Panc1 (cell line): ENCODE measurements at regions not wholly inside any gene's neighbourhood (a gene's known extent, or its start where the extent isn't known, plus 50 kb on each side); places are given as distances from the start of the nearest gene placed in this dataset.

ENCODE experiments used
- ATAC-seq: fragments of 200-7000 bp; cut with Tn5 transposase; 2 replicates; pipeline ENCODE4 v1.9.1; 2020; ENCODE audit warnings: mild to moderate bottlenecking, moderate library complexity
- BruUV-seq: library from RNA; stranded (reverse); fragments of 400-500 nt; replicated peaks from 2 replicates; lab custom pipeline; 2021; lab: Mats Ljungman, UMichigan
- CTCF ChIA-PET: fragments of 300-600 bp; sonication (Branson Sonifier 250); formaldehyde crosslinking; loops from one replicate; lab custom pipeline; 2022; ENCODE audit warnings: antibody characterized with exemption; lab: Charles Lee
- POLR2A ChIA-PET: fragments of 300-600 bp; sonication (Branson Sonifier 250); formaldehyde crosslinking; loops from one replicate; lab custom pipeline; 2022; ENCODE audit warnings: antibody characterized with exemption; lab: Charles Lee
- DNase-seq: peaks from one replicate; pipeline ENCODE4 v3.0.0-alpha.2; 2010; ENCODE audit warnings: low read depth, low spot score
- H3K27ac ChIP-seq: 2 replicates; pipeline ENCODE4 v1.5.1; 2011; ENCODE audit warnings: mild to moderate bottlenecking, low read length, inconsistent platforms
- H3K27me3 ChIP-seq: fragments of 200-500 bp; sonication (Bioruptor generic); 2 replicates; pipeline ENCODE4 v1.6.0; 2014; ENCODE audit warnings: low read length, inconsistent platforms; ENCODE audit not compliant: control insufficient read depth, insufficient read depth
- H3K36me3 ChIP-seq: fragments of 200-500 bp; sonication (Bioruptor generic); 2 replicates; pipeline ENCODE4 v1.5.1; 2014; ENCODE audit warnings: inconsistent platforms, mild to moderate bottlenecking, low read length, moderate library complexity; ENCODE audit not compliant: control insufficient read depth, insufficient read depth
- H3K4me1 ChIP-seq: 2 replicates; pipeline ENCODE4 v1.5.1; 2011; ENCODE audit warnings: inconsistent platforms, mild to moderate bottlenecking, low read length, moderate library complexity; ENCODE audit not compliant: control insufficient read depth, insufficient read depth
- H3K4me3 ChIP-seq, 2 experiments: 2 replicates each; pipeline ENCODE4 v1.5.1; 2011 to 2012; ENCODE audit warnings: low read depth in 2 of 2, low read length in 2 of 2, mild to moderate bottlenecking in 2 of 2, inconsistent platforms in 1 of 2, moderate library complexity in 1 of 2
- H3K9me3 ChIP-seq: fragments of 200-500 bp; sonication (Bioruptor generic); 2 replicates; pipeline ENCODE4 v1.5.1; 2014; ENCODE audit warnings: low read depth, mild to moderate bottlenecking, inconsistent platforms, low read length, moderate library complexity; ENCODE audit not compliant: control insufficient read depth, insufficient read depth
- POLR2AphosphoS5 ChIP-seq: IDR thresholded peaks from 2 replicates; pipeline ENCODE4 v1.6.1; 2012; ENCODE audit warnings: mild to moderate bottlenecking, low read depth, low read length, moderate library complexity
- REST ChIP-seq, 2 experiments: IDR thresholded peaks; 2 replicates each; pipeline ENCODE4 v1.6.1; 2011 to 2012; ENCODE audit warnings: low read depth in 2 of 2, control low read depth in 1 of 2, low read length in 1 of 2, mild to moderate bottlenecking in 1 of 2, moderate library complexity in 1 of 2; ENCODE audit not compliant: insufficient read depth in 1 of 2
- SIN3A ChIP-seq: IDR thresholded peaks from 2 replicates; pipeline ENCODE4 v1.6.1; 2012; ENCODE audit warnings: low read depth, mild to moderate bottlenecking, low read length, moderate library complexity, borderline replicate concordance; ENCODE audit not compliant: insufficient read depth
- TCF7L2 ChIP-seq: IDR thresholded peaks from 2 replicates; pipeline ENCODE4 v1.6.1; 2011; ENCODE audit warnings: mild to moderate bottlenecking, low read depth, low read length, inconsistent platforms
- in situ Hi-C: cut with HindIII; loops from 2 replicates; pipeline ENCODE4 v1.10.0; 2016; ENCODE audit warnings: low sequenced_read_pairs, low pct_unique_long_range_greater_than_20kb
- intact Hi-C: fragments of 100-400 bp; cut with micrococcal nuclease; formaldehyde crosslinking; loops from one replicate; pipeline ENCODE4 v1.10.0; 2022; ENCODE audit not compliant: unreplicated experiment
- TF ChIP-seq, protein P1 (sequence below): fragments of 450-650 bp; IDR thresholded peaks from 2 replicates; pipeline ENCODE4 v1.5.1; 2017; ENCODE audit warnings: mild to moderate bottlenecking

GRCh38 chr3:5560199-5560598 is 372.7 kb downstream of the EDEM1 start:
- BruUV-seq = no TSS peak
- intact Hi-C loops = no loop called here
- no peaks in the 10 kb centered on the region for H3K4me1 ChIP-seq
- DNase-seq = no peak
- H3K4me3 ChIP-seq = no peak overlapping the region
- H3K36me3 ChIP-seq = no peaks in the 10 kb centered on the region
- ChIA-PET POLR2A (no interaction called here), CTCF (no interaction called here)
- no peaks in the 10 kb centered on the region for H3K9me3 ChIP-seq
- TF ChIP-seq REST (IDR thresholded peaks at IDR 0.05; ENCODE audit: insufficient read depth in 1 of 2, low read depth in 2 of 2, low read length in 1 of 2) = no peak
- no peak for TF ChIP-seq TCF7L2
- TF ChIP-seq POLR2AphosphoS5 = no peak
- no peak for TF ChIP-seq SIN3A
- TF ChIP-seq, protein P1, sequence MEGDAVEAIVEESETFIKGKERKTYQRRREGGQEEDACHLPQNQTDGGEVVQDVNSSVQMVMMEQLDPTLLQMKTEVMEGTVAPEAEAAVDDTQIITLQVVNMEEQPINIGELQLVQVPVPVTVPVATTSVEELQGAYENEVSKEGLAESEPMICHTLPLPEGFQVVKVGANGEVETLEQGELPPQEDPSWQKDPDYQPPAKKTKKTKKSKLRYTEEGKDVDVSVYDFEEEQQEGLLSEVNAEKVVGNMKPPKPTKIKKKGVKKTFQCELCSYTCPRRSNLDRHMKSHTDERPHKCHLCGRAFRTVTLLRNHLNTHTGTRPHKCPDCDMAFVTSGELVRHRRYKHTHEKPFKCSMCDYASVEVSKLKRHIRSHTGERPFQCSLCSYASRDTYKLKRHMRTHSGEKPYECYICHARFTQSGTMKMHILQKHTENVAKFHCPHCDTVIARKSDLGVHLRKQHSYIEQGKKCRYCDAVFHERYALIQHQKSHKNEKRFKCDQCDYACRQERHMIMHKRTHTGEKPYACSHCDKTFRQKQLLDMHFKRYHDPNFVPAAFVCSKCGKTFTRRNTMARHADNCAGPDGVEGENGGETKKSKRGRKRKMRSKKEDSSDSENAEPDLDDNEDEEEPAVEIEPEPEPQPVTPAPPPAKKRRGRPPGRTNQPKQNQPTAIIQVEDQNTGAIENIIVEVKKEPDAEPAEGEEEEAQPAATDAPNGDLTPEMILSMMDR = no peak
- in situ Hi-C loops = no loop called here
- no peak for ATAC-seq
- no peak overlapping the region for H3K27ac ChIP-seq
- no peaks in the 10 kb centered on the region for H3K27me3 ChIP-seq

- Histone ChIP-seq H3K27ac (no peak overlapping the region), H3K4me3 (no peak overlapping the region), H3K36me3 (no peaks in the 10 kb centered on the region), H3K27me3 (no peaks in the 10 kb centered on the region), H3K9me3 (no peaks in the 10 kb centered on the region), H3K4me1 (no peaks in the 10 kb centered on the region)
- CTCF ChIA-PET = interaction anchor here (0.7 kb wide), 1 partner anchor 948 kb away, joined by 5 read pairs; no protein-coding TSS in a partner anchor
- in situ Hi-C loops (no loop called here), intact Hi-C loops (no loop called here)
- no peak for ATAC-seq
- DNase-seq = no peak
- POLR2A ChIA-PET = no interaction called here
- TF ChIP-seq POLR2AphosphoS5 (no peak), SIN3A (no peak), REST (IDR thresholded peaks at IDR 0.05; ENCODE audit: insufficient read depth in 1 of 2, low read depth in 2 of 2, low read length in 1 of 2) (no peak), TCF7L2 (no peak)
- TF ChIP-seq, protein P1 = no peak
- BruUV-seq = no TSS peak
Observed at GRCh38 chr3:5563537-5564277, 376.2 kb downstream of the EDEM1 start.
